A673 (cell line): ENCODE measurements at regions not wholly inside any gene's neighbourhood (a gene's known extent, or its start where the extent isn't known, plus 50 kb on each side); places are given as distances from the start of the nearest gene placed in this dataset.

Source experiments
- EZH2 ChIP-seq: fragments of 200-600 bp; sonication (generic); IDR thresholded peaks from 2 replicates; pipeline ENCODE4 v1.6.1; 2017; ENCODE audit warnings: borderline replicate concordance, low read depth, mild to moderate bottlenecking, mixed read lengths, antibody characterized with exemption, low read length; ENCODE audit not compliant: poor library complexity, severe bottlenecking
- TF ChIP-seq, protein P1 (sequence below): fragments of 300-800, 200-600 bp; sonication (generic); conservative IDR thresholded peaks from 2 replicates; pipeline ENCODE4 v1.5.1; 2017; ENCODE audit warnings: low read depth, mild to moderate bottlenecking, antibody characterized with exemption, low read length, moderate library complexity, mixed read lengths

DNA sequence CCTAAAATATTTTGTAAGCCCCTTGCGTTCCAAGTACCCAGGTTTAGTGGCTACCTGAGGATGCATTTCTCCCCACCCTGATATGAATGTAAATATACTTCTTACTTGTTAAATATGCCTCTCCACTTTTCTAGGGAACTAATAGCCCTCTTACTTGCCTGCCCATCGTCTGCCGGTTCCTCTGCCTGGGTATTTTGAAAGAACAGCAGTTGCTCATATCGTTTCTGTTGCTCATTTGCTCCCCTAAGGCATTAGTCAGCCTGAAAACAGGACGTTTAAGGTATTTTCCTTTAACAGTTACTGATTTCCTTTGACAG, 141.3 kb upstream of the CARMIL1 start:
- TF ChIP-seq, protein P1, sequence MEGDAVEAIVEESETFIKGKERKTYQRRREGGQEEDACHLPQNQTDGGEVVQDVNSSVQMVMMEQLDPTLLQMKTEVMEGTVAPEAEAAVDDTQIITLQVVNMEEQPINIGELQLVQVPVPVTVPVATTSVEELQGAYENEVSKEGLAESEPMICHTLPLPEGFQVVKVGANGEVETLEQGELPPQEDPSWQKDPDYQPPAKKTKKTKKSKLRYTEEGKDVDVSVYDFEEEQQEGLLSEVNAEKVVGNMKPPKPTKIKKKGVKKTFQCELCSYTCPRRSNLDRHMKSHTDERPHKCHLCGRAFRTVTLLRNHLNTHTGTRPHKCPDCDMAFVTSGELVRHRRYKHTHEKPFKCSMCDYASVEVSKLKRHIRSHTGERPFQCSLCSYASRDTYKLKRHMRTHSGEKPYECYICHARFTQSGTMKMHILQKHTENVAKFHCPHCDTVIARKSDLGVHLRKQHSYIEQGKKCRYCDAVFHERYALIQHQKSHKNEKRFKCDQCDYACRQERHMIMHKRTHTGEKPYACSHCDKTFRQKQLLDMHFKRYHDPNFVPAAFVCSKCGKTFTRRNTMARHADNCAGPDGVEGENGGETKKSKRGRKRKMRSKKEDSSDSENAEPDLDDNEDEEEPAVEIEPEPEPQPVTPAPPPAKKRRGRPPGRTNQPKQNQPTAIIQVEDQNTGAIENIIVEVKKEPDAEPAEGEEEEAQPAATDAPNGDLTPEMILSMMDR = no peak
- no peak for TF ChIP-seq EZH2
